GM12878 (cell line): ENCODE measurements at regions not wholly inside any gene's neighbourhood (a gene's known extent, or its start where the extent isn't known, plus 50 kb on each side); places are given as distances from the start of the nearest gene placed in this dataset.
"Not testable (repeated sequence)": the region's sequence is repeated elsewhere in the genome, so short reads cannot be mapped to it uniquely, and the experiment has no call there.

ENCODE experiments used
- ATAC-seq: fragments of 200-7000 bp; cut with Tn5 transposase; 3 replicates; pipeline ENCODE4 v1.9.1; 2020; ENCODE audit warnings: mild to moderate bottlenecking, moderate library complexity
- BruUV-seq: library from RNA; stranded (reverse); fragments of 400-500 nt; replicated peaks from 2 replicates; lab custom pipeline; 2021; lab: Mats Ljungman, UMichigan
- CTCF ChIA-PET: fragments of 300-600 bp; sonication (Branson Sonifier 250); formaldehyde crosslinking; extraction: SDS; loops from one replicate; lab custom pipeline; 2021; ENCODE audit warnings: inconsistent platforms; lab: Yijun Ruan, JAX
- POLR2A ChIA-PET: fragments of 350-600 bp; formaldehyde crosslinking; extraction: SDS; loops from one replicate; lab custom pipeline; 2021; ENCODE audit warnings: inconsistent platforms; lab: Charles Lee
- RAD21 ChIA-PET: fragments of 300-600 bp; sonication (Branson Sonifier 250); formaldehyde crosslinking; loops from one replicate; lab custom pipeline; 2023; ENCODE audit warnings: antibody characterized with exemption; ENCODE audit not compliant: unreplicated experiment; lab: Charles Lee
- SMC1A ChIA-PET: fragments of 300-600 bp; sonication (Branson Sonifier 250); formaldehyde crosslinking; loops from one replicate; lab custom pipeline; 2023; ENCODE audit not compliant: unreplicated experiment, uncharacterized antibody; lab: Charles Lee
- DNase-seq: peaks from one replicate; pipeline ENCODE4 v3.0.0-alpha.2; 2011; ENCODE audit warnings: low read depth, low spot score
- FAIRE-seq: peaks from 3 replicates; lab custom pipeline; 2011; peaks lifted over from hg19 to GRCh38; lab: Jason Lieb, UNC
- H2AFZ ChIP-seq: 2 replicates; pipeline ENCODE4 v1.6.0; 2011; ENCODE audit warnings: low read depth, low read length, control low read depth; ENCODE audit not compliant: control insufficient read depth
- H3K27ac ChIP-seq: 2 replicates; pipeline ENCODE4 v1.5.1; 2011; ENCODE audit warnings: control low read depth; ENCODE audit not compliant: control insufficient read depth, insufficient read depth
- H3K27me3 ChIP-seq, 2 experiments: replicated peaks in 1 of 2; 2 replicates each; pipeline versions ENCODE4 v1.6.0 to v1.6.1; 2011; ENCODE audit warnings: low read length in 1 of 2; ENCODE audit not compliant: control insufficient read depth in 2 of 2, insufficient read depth in 2 of 2
- H3K36me3 ChIP-seq, 2 experiments: 2 replicates each; pipeline ENCODE4 v1.5.1; 2011; ENCODE audit warnings: low read length in 1 of 2; ENCODE audit not compliant: control insufficient read depth in 2 of 2, insufficient read depth in 2 of 2
- H3K4me1 ChIP-seq: 2 replicates; pipeline ENCODE4 v1.6.1; 2011; ENCODE audit warnings: mild to moderate bottlenecking, low read length, moderate library complexity, mixed read lengths; ENCODE audit not compliant: control insufficient read depth, insufficient read depth
- H3K4me2 ChIP-seq: 2 replicates; pipeline ENCODE4 v1.6.0; 2011; ENCODE audit warnings: control low read depth; ENCODE audit not compliant: control insufficient read depth, insufficient read depth
- H3K4me3 ChIP-seq: fragments of 200-600 bp; sonication (generic); 2 replicates; pipeline ENCODE4 v1.5.1; 2016
- H3K79me2 ChIP-seq: 2 replicates; pipeline ENCODE4 v1.6.0; 2011; ENCODE audit warnings: low read length; ENCODE audit not compliant: control insufficient read depth, insufficient read depth
- H3K9ac ChIP-seq: 2 replicates; pipeline ENCODE4 v1.8.0; 2011; ENCODE audit warnings: low read length, control low read depth, mixed read lengths; ENCODE audit not compliant: control insufficient read depth, insufficient read depth
- H3K9me3 ChIP-seq: replicated peaks from 3 replicates; pipeline ENCODE4 v1.5.1; 2011; ENCODE audit warnings: mild to moderate bottlenecking, low read length; ENCODE audit not compliant: control insufficient read depth, insufficient read depth
- H4K20me1 ChIP-seq: 2 replicates; pipeline ENCODE4 v1.6.0; 2011; ENCODE audit not compliant: control insufficient read depth, insufficient read depth
- ASH2L ChIP-seq: fragments of 300-600, 200-600 bp; sonication (generic); IDR thresholded peaks from 2 replicates; pipeline ENCODE4 v1.6.1; 2017; ENCODE audit warnings: low read depth, mild to moderate bottlenecking, borderline replicate concordance
- CBX3 ChIP-seq: fragments of 200-600 bp; sonication (generic); IDR thresholded peaks from 2 replicates; pipeline ENCODE4 v1.6.1; 2016; ENCODE audit warnings: low read depth, borderline replicate concordance
- EGR1 ChIP-seq, 2 experiments: IDR thresholded peaks; 1 replicate in 1 of 2; 2 replicates in 1 of 2; pipeline ENCODE4 v1.6.1; 2011 to 2012; ENCODE audit warnings: low read depth in 2 of 2, low read length in 2 of 2, borderline replicate concordance in 1 of 2, mild to moderate bottlenecking in 1 of 2, moderate library complexity in 1 of 2
- ESRRA ChIP-seq: IDR thresholded peaks from 2 replicates; pipeline ENCODE4 v1.6.1; 2012; ENCODE audit warnings: mild to moderate bottlenecking, low read length, improper control_type of control experiment
- ETV6 ChIP-seq, 2 experiments: fragments of 450-650 bp in 1 of 2; IDR thresholded peaks in 1 of 2; conservative IDR thresholded peaks in 1 of 2; 2 replicates each; pipeline ENCODE4 v1.6.1; 2014; ENCODE audit warnings: antibody characterized with exemption in 1 of 2, borderline replicate concordance in 1 of 2, low read depth in 1 of 2, mild to moderate bottlenecking in 1 of 2, moderate library complexity in 1 of 2
- KAT2A ChIP-seq: conservative IDR thresholded peaks from 2 replicates; pipeline ENCODE4 v1.6.1; 2011; ENCODE audit warnings: low read depth, low read length; ENCODE audit not compliant: control insufficient read depth
- SMC3 ChIP-seq: IDR thresholded peaks from 2 replicates; pipeline ENCODE4 v1.6.1; 2011; ENCODE audit warnings: low read length, improper control_type of control experiment, borderline replicate concordance
- SRF ChIP-seq, 2 experiments: IDR thresholded peaks; 2 replicates each; pipeline ENCODE4 v1.6.1; 2011; ENCODE audit warnings: low read depth in 2 of 2, low read length in 2 of 2, mild to moderate bottlenecking in 1 of 2, moderate library complexity in 1 of 2
- TARDBP ChIP-seq: IDR thresholded peaks from 2 replicates; pipeline ENCODE4 v1.6.1; 2016; ENCODE audit warnings: borderline replicate concordance
- ZBTB40 ChIP-seq: fragments of 450-650 bp; IDR thresholded peaks from 2 replicates; pipeline ENCODE4 v1.6.1; 2016; ENCODE audit warnings: mild to moderate bottlenecking, moderate library complexity, borderline replicate concordance
- ZNF622 ChIP-seq: fragments of 450-650 bp; IDR thresholded peaks from 2 replicates; pipeline ENCODE4 v1.6.1; 2017; ENCODE audit warnings: mild to moderate bottlenecking, inconsistent platforms
- WGBS: methylation state at CpG from one replicate; pipeline ENCODE4 v1.1.6; 2016; ENCODE audit warnings: low lambda C conversion rate; ENCODE audit not compliant: insufficient replicate concordance, insufficient coverage; ENCODE audit errors: missing lambda C conversion rate; 5-methylcytosine and 5-hydroxymethylcytosine counted together
- in situ Hi-C: fragments of 300-500 bp; cut with MboI; formaldehyde crosslinking; loops from 9 replicates; pipeline ENCODE4 v1.14.3; 2018; ENCODE audit warnings: mixed read lengths
- intact Hi-C: fragments of 100-400 bp; cut with micrococcal nuclease; formaldehyde crosslinking; loops from one replicate; pipeline ENCODE4 v1.14.2; 2022; ENCODE audit not compliant: unreplicated experiment

GRCh38 chr2:226291281-226291680 lies 508.3 kb downstream of the IRS1 start:
- FAIRE-seq, H3K27me3 ChIP-seq, BruUV-seq, H3K4me1 ChIP-seq, intact Hi-C loops, H3K79me2 ChIP-seq, SMC1A ChIA-PET, H3K27ac ChIP-seq, H4K20me1 ChIP-seq, H3K9ac ChIP-seq, H2AFZ ChIP-seq, H3K9me3 ChIP-seq, H3K36me3 ChIP-seq, H3K4me2 ChIP-seq, H3K4me3 ChIP-seq, CTCF ChIA-PET, ATAC-seq, DNase-seq, in situ Hi-C loops: not testable (repeated sequence)
- 64% methylated on average over 1 of the region's 1 CpG for WGBS
- RAD21 ChIA-PET = interaction anchor here (0.7 kb wide), 2 partner anchors 44 to 132 kb away, joined by 3 read pairs; no protein-coding TSS in a partner anchor
- POLR2A ChIA-PET = interaction anchor here (0.6 to 0.7 kb wide), 2 partner anchors 41 to 148 kb away, joined by 3 to 4 read pairs; no protein-coding TSS in a partner anchor

- H3K9ac ChIP-seq = no peak overlapping the region
- WGBS = 35% methylated on average over 2 of the region's 2 CpGs
- no TSS peak for BruUV-seq
- no peaks in the 10 kb centered on the region for H3K9me3 ChIP-seq
- H4K20me1 ChIP-seq = no peaks in the 10 kb centered on the region
- FAIRE-seq (no peak), DNase-seq (no peak), ATAC-seq (no peak)
- no peaks in the 10 kb centered on the region for H3K36me3 ChIP-seq
- intact Hi-C loops (no loop called here), in situ Hi-C loops (no loop called here)
- ChIA-PET POLR2A (no interaction called here), CTCF (interaction anchor here (1.1 to 2.5 kb wide), 2 partner anchors 11 to 14 kb away, joined by 3 to 8 read pairs; no protein-coding TSS in a partner anchor), SMC1A (interaction anchor here (0.8 kb wide), 3 partner anchors 9 to 32 kb away, joined by 3 read pairs; no protein-coding TSS in a partner anchor), RAD21 (interaction anchor here (1.0 kb wide), 1 partner anchor 73 kb away, joined by 3 read pairs; no protein-coding TSS in a partner anchor)
- H3K4me3 ChIP-seq = no peak overlapping the region
- H3K4me2 ChIP-seq = no peak overlapping the region
- H3K27me3 ChIP-seq = no peaks in the 10 kb centered on the region
- TF ChIP-seq SMC3 (no peak), KAT2A (no peak), SRF (IDR thresholded peaks at IDR 0.05; ENCODE audit: low read depth in 2 of 2, low read length in 2 of 2) (no peak), ZNF622 (no peak), ZBTB40 (no peak), ETV6 (conservative IDR thresholded peaks at IDR 0.05 in 1 of 2, IDR thresholded peaks at IDR 0.05 in 1 of 2; ENCODE audit: borderline replicate concordance in 1 of 2, low read depth in 1 of 2) (no peak), ESRRA (no peak), ASH2L (no peak), TARDBP (no peak), CBX3 (no peak), EGR1 (IDR thresholded peaks at IDR 0.05; ENCODE audit: borderline replicate concordance in 1 of 2, low read depth in 2 of 2, low read length in 2 of 2) (no peak)
- H3K79me2 ChIP-seq = no peaks in the 10 kb centered on the region
- H2AFZ ChIP-seq = no peak overlapping the region
- no peaks in the 10 kb centered on the region for H3K4me1 ChIP-seq
- no peak overlapping the region for H3K27ac ChIP-seq
Measured at GRCh38 chr2:226286916-226287315, 512.7 kb downstream of the IRS1 start.
